ENCODE measurements at regions not wholly inside any gene's neighbourhood (a gene's known extent, or its start where the extent isn't known, plus 50 kb on each side); places are given as distances from the start of the nearest gene placed in this dataset.

- TF ChIP-seq CTCF (IDR thresholded peaks at IDR 0.05) (no peak), POLR2A (IDR thresholded peaks at IDR 0.05) (no peak)
Observed at GRCh38 chr1:114222920-114223319, 69.3 kb upstream of the SYT6 start.
